ENCODE measurements at regions not wholly inside any gene's neighbourhood (a gene's known extent, or its start where the extent isn't known, plus 50 kb on each side); places are given as distances from the start of the nearest gene placed in this dataset.

DNA sequence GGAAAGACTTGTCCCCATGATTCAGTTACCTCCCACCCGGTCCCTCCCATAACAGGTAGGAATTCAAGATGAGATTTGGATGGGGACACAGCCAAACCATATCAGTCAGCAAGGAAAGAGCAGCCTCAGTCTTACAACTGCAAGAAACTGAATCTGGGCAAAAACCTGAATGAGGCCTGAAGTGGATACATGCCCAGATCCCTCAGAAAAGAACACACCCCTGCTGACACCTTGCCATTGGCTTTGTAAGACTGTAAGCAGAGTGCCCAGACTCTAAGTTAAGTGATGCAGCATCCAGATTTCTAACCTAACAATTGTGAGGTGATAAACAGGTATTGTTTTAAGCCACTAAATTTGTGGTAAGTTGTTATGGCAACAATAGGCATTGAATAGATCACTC is 670.8 kb downstream of the SORCS1 start:
- no peak for TF ChIP-seq ZFX (IDR thresholded peaks at IDR 0.05; ENCODE audit: borderline replicate concordance)
- TF ChIP-seq, protein P1, sequence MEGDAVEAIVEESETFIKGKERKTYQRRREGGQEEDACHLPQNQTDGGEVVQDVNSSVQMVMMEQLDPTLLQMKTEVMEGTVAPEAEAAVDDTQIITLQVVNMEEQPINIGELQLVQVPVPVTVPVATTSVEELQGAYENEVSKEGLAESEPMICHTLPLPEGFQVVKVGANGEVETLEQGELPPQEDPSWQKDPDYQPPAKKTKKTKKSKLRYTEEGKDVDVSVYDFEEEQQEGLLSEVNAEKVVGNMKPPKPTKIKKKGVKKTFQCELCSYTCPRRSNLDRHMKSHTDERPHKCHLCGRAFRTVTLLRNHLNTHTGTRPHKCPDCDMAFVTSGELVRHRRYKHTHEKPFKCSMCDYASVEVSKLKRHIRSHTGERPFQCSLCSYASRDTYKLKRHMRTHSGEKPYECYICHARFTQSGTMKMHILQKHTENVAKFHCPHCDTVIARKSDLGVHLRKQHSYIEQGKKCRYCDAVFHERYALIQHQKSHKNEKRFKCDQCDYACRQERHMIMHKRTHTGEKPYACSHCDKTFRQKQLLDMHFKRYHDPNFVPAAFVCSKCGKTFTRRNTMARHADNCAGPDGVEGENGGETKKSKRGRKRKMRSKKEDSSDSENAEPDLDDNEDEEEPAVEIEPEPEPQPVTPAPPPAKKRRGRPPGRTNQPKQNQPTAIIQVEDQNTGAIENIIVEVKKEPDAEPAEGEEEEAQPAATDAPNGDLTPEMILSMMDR (IDR thresholded peaks at IDR 0.05): no peak

DNA sequence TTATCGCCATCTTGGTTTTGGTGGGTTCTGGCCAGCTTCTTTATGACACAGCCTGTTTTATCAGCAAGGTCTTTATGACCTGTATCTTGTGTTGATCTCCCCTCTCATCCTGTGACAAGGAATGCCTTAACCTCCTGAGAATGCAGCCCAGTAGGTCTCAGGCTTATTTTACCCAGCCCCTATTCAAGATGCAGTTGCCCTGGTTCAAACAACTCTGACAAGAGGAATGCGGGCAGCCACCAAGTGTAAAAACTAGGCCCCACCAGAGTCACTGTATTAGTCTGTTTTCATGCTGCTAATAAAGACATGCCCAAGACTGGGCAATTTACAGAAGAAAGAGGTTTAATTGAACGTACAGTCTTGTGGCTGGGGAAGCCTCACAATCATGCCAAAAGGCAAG is 671.3 kb downstream of the SORCS1 start:
- TF ChIP-seq, protein P1 (IDR thresholded peaks at IDR 0.05): no peak
- no peak for TF ChIP-seq ZFX (IDR thresholded peaks at IDR 0.05; ENCODE audit: borderline replicate concordance)
- H3K27ac ChIP-seq: no peak overlapping the region

More for the DNA sequence above, 670.8 kb downstream of the SORCS1 start:
- no peak overlapping the region for H3K27ac ChIP-seq

DNA sequence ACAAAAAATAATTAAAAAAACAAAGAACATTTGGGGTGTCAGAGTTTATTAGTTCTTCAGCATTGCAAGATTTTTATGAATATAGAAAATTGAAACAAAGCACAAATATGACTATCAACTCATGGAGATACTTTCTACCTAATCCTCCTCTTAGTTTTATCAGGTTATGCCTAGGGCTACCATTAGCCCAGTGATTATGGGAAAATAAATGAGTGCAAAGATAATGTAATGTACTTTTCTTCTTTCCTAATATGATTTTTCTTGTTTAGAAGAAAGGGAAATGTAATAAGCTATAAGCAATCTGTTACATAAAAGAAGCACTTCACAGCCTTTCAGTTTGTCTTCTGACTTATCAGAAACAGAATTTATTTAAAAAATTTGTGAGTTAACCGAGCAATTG is 676.8 kb downstream of the SORCS1 start:
- no peak overlapping the region for H3K27ac ChIP-seq
- TF ChIP-seq ZFX (IDR thresholded peaks at IDR 0.05; ENCODE audit: borderline replicate concordance): no peak
- TF ChIP-seq, protein P1 (IDR thresholded peaks at IDR 0.05): no peak

DNA sequence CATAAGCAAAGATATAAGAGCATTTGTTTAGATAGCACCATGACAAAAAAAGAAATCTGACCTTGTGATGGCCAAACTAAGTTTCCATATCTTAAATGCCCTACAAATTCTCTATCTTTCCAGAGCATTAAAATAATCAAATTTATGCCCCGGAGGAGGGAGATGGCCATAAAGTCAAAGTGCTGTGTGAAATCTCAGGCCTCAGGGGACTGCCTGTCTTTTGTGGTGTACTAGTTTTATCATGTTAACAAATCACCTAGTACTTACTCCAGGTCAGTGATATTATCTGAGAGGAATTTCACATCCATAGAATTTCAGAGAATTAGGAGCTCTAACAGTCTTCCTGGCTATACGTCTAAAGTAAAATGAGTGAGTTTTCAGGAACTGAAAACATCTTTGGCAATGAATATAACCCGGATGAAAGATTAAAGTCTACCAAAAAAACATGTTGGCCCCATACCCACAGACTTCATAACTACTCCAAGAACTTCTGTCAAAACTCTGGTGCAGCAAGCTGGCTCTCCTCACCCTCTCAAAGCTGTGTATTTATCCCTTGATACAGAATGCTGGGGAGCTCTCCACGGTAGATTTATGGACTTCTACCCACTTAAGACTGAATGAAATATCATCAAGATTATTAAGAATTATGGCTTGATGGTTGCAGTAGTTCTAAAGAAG is 682.8 kb downstream of the SORCS1 start:
- no peak overlapping the region for H3K27ac ChIP-seq
- TF ChIP-seq ZFX (IDR thresholded peaks at IDR 0.05; ENCODE audit: borderline replicate concordance): no peak
- TF ChIP-seq, protein P1 (IDR thresholded peaks at IDR 0.05): no peak

DNA sequence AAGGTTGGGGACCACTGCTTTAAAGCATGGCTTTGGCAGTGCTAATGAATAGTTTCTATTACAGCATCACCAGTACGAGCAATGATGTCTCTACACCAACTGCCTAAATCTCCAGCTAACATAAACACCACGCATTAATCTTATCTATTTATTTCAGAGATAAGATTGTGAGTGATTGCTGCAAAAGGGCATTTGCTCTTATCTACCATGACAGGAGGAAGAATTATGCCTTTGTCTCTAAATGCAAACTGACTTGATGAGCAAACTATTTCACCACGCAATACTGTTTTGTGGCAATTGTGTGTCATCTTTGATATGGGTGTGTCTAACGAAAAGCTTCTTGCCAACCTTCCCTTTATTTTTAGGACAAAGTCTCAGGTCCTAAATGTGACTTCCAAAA is 684.9 kb downstream of the SORCS1 start:
- TF ChIP-seq, protein P1 (IDR thresholded peaks at IDR 0.05): no peak
- no peak for TF ChIP-seq ZFX (IDR thresholded peaks at IDR 0.05; ENCODE audit: borderline replicate concordance)
- H3K27ac ChIP-seq: no peak overlapping the region

DNA sequence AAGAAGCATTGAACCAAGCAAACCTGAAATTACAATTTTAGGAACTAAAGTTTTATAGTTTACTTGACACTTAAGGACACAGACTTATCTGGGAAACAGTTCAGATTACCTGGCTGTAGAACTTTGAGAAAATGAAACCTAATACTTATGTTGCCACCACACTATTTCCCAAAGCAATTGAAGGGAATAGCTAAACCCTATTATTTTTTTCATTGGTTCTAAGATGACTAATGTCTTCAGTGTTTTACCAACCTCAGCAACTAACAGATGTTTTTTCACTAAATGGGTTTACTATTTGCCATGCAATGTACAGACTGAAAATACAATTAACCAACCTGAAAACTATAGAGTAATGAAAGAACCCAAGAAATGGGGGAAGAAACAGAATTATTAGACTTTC is 689.6 kb downstream of the SORCS1 start:
- TF ChIP-seq, protein P1 (IDR thresholded peaks at IDR 0.05): no peak
- no peak for TF ChIP-seq ZFX (IDR thresholded peaks at IDR 0.05; ENCODE audit: borderline replicate concordance)
- H3K27ac ChIP-seq: no peak overlapping the region

DNA sequence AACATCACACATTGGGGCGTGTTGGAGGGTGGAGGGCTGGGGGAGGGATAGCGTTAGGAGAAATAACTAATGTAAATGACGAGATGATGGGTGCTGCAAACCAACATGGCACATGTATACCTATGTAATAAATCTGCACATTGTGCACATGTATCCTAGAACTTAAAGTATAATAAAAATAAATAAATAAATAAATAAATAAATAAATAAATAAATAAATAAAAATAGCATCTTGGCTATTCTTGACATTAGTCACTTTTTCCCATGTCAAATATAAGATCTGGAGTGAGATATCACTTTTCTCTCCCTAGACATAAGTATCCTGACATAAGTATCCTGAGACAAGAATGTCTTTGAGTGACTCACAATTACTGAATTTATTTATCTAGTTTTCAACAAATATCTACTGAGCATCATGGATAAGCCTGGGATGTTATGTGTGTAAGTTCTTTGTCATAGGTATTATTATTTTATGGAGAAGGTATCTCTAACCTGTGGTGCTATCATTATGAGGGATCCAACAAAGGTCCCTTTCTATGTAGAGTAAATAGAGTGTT is 691.3 kb downstream of the SORCS1 start:
- no peak for TF ChIP-seq ZFX (IDR thresholded peaks at IDR 0.05; ENCODE audit: borderline replicate concordance)
- TF ChIP-seq, protein P1 (IDR thresholded peaks at IDR 0.05): no peak
- H3K27ac ChIP-seq: no peak overlapping the region

Data from 22Rv1 (cell line).